HG03060 (cell line): ENCODE measurements at regions not wholly inside any gene's neighbourhood (a gene's known extent, or its start where the extent isn't known, plus 50 kb on each side); places are given as distances from the start of the nearest gene placed in this dataset.

Experiments used
- ATAC-seq: cut with Tn5 transposase; IDR thresholded peaks from one replicate; pipeline ENCODE4 v1.9.1; 2021; ENCODE audit warnings: low read depth, moderate number of reproducible peaks; ENCODE audit not compliant: unreplicated experiment

DNA sequence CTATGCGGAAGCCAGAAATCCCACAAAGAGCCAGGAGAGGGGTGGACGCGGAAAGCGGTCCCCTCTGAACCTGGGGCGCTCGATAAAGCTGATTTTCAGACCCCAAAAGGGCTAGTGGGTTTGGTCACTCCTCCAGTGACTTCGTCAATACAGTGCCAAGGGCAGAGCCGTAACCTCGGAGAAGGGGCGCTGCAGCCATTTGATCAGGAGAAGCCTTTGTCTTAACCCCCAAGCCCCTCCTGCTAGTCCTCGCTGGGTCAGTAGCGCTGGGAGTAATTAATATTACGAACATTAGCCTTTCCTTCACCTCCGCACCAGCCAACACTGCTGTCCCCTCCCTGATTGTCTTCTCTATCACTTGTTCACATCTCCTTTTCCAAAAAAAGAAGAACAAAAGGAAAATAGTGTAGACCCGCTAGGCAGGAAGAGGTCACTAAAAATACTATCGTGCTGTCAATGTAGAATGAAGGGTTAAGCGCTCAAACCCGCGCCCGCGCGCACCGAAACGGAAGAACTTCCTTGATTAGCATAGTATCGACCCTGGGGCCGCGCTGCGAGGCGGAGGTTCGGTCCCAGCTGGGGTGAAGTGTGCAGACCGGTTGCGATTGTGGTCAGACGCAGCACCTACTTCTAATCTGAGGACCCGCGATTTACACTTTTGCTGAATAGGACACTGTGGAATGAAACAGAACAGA lies 63.2 kb upstream of the MAPRE2 start:
- no peak for ATAC-seq

DNA sequence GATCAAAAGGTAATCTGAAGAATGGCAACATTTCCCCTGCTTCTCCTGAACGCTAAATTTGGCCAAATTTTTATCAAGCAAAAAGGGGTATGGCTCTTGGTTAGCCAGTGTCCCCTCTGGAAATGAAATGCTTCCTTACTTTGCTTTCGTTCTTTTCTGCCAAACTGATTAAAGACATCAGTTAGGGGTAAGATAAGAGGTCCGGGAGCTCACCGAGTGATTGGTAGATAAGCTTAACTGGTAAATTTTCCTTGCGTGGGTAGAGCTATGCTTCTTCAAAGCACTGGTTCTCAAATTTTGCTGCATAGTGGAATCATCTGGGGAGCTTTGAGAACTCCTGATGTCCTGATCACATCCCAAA lies 62.7 kb upstream of the MAPRE2 start:
- ATAC-seq: no peak

DNA sequence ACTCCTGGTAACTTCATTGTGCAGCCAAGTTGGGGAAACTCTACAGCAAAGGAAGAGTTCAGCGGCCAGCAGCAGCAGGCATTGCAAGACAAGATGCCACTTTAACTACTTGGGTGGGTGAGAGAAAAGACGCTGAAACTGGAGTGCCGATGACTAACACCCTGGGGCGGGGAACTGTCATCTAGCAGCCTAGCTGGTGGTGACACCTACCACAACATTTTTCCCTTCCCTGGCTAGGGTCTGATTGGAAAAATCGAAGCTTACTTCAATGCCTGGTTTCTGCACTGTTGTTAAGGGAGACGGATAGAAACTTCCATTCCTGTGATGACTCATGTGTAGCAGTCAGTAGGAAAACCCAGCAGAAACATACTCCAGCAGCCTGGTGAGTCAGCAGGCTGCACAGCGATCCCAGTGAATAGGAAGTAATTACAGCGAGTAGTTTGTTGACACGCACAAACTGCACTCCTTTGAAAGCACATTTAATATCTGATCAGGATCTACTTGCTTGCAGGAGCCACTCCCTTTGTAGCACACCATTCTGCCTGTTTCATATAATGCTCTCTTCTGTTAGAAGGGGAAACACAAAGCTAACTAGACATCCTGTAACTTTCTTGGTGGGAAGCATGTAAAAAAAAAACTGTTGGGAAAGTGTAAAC lies 62.1 kb upstream of the MAPRE2 start:
- ATAC-seq: no peak

DNA sequence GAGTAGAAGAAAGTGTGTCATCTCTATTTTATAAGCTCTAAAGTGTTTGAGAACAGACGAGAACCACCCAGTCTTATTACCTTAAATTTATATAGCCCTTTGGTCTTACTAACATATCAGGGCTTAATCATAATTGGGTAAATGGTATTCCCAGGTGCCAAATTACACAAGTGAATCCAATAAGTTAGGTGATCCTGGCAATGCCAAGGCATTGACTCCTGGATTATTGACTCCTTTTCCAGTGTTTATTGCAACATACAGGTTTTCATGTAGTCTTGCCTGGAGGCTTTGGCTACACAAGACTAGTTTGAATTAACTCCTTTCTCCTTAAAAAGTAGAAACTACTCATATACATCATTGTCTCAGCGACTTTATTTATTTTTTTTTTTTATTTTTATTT lies 59.7 kb upstream of the MAPRE2 start:
- ATAC-seq: no peak

DNA sequence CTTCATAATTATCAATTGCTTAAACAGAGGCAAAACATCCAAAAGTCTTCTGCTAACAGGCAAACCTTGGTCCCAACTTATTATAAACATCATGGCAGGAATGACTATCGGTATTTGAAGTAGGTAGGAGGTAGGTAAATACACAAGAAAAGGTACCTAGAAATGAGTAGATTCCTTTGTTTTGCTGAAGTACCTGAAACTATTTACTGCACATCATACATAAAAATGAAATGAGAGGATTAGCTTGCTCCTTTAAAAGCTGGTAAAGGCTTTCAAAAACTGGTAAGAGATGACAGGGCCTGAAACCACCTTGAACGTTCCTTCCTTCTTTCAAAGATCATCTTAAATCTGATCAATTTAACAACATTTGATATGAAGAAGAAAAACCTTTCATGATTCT lies 55.2 kb upstream of the MAPRE2 start:
- no peak for ATAC-seq

DNA sequence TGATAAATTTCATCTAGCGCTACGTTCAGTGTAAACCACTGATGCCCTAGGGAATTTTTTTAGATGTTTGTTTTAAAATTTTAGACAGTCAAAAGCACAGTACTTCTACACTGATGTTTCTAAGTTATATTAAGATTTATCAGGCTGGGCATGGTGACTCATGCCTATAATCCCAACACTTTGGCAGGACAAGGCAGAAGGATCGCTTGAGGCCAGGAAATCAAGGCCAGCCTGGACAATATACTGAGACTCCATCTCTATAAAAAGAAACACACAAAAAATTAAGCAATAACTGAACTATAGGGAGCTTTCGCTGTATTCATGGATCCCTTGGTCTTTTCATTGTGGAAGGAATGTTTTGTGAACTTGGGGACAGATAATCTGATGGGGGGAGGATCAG lies 50.6 kb upstream of the MAPRE2 start:
- no peak for ATAC-seq

DNA sequence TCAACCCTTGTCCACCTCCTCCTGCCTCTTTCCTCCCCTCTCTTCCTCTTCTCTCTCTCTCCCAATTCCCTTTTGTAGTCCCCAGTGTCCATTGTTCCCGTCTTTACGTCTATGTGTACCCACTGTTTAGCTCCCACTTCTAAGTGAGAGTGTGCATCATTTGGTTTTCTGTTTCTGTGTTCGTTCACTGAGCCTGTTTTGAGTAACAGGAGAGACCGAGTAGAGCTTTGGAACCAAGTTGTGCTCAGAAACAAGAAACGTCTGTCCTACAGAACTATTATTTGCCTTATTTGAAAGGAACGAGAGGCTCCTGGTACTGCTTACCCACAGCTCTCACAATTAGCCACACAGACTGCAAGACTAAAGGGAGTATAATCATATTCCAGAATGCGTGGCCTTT lies 50.1 kb upstream of the MAPRE2 start:
- ATAC-seq: no peak
